Sigmoid colon (tissue), 4 donors: ENCODE measurements at regions not wholly inside any gene's neighbourhood (a gene's known extent, or its start where the extent isn't known, plus 50 kb on each side); places are given as distances from the start of the nearest gene placed in this dataset.

Experiments
- CTCF ChIP-seq, 4 experiments: fragments of 450-650 bp in 3 of 4; fragments of 200-600 bp in 1 of 4; IDR thresholded peaks; one replicate each; pipeline ENCODE4 v1.5.1; 2016 to 2019; ENCODE audit warnings: antibody characterized with exemption in 4 of 4, mild to moderate bottlenecking in 3 of 4, moderate library complexity in 2 of 4
- EP300 ChIP-seq, 4 donors: sonication (generic); formaldehyde crosslinking; IDR thresholded peaks; one replicate each; pipeline ENCODE4 v1.6.1; 2017; ENCODE audit warnings: antibody characterized with exemption in 4 of 4

- no peak for TF ChIP-seq EP300 (IDR thresholded peaks at IDR 0.05)
- no peak for TF ChIP-seq CTCF (IDR thresholded peaks at IDR 0.05)
These were observed 370.6 kb downstream of the MAGEB5 start for GRCh38 chrX:26586570-26586969.
